ENCODE measurements at regions not wholly inside any gene's neighbourhood (a gene's known extent, or its start where the extent isn't known, plus 50 kb on each side); places are given as distances from the start of the nearest gene placed in this dataset.

GRCh38 chr13:50382951-50383350 is 367.7 kb downstream of the KCNRG start:
- DNase-seq: no peak
- no peaks in the 10 kb centered on the region for H3K36me3 ChIP-seq (replicated peaks in 1 of 2; ENCODE audit: control extremely low read depth in 1 of 2, control insufficient read depth in 1 of 2, extremely low read depth in 1 of 2, insufficient read depth in 2 of 2, low read length in 1 of 2)
- ChIA-PET CTCF (no interaction called here), POLR2A (no interaction called here)
- peaks cover 6 to 30% (median 6%) of the 10 kb centered on the region in 3 donors for H3K9me3 ChIP-seq (ENCODE audit: control extremely low read depth in 1 of 3, control insufficient read depth in 2 of 3, insufficient read depth in 1 of 3, low read length in 2 of 3)
- H3K4me1 ChIP-seq (ENCODE audit: control insufficient read depth in 2 of 2, insufficient read depth in 2 of 2, low read length in 2 of 2): no peaks in the 10 kb centered on the region
- TF ChIP-seq EZH2 (IDR thresholded peaks at IDR 0.05; ENCODE audit: borderline replicate concordance, insufficient read depth, low read depth, low read length, poor library complexity, severe bottlenecking) (no peak), CTCF (IDR thresholded peaks at IDR 0.05) (no peak)
- H3K9ac ChIP-seq (ENCODE audit: low read length): no peak overlapping the region
- no peaks in the 10 kb centered on the region for H3K27me3 ChIP-seq (replicated peaks in 1 of 4; ENCODE audit: control extremely low read depth in 1 of 4, control insufficient read depth in 3 of 4, insufficient read depth in 4 of 4, low read length in 3 of 4)
- no peak overlapping the region for H3K27ac ChIP-seq (ENCODE audit: low read length in 2 of 2)
- intact Hi-C loops (cut with micrococcal nuclease): no loop called here
- H3K4me2 ChIP-seq (replicated peaks; ENCODE audit: low read depth, low read length, poor library complexity, severe bottlenecking): no peak overlapping the region
- H3K4me3 ChIP-seq (ENCODE audit: control extremely low read depth in 1 of 5, extremely low read depth in 1 of 5, insufficient read depth in 1 of 5, low read depth in 2 of 5, low read length in 4 of 5): no peak overlapping the region
- Mint-ChIP-seq H3K27ac (no peak overlapping the region), H3K4me1 (peaks cover 7% of the 10 kb centered on the region), H3K27me3 (no peaks in the 10 kb centered on the region), H3K4me3 (no peak overlapping the region), H3K9me3 (ENCODE audit: insufficient read depth) (peaks cover 9% of the 10 kb centered on the region)
- no peak overlapping the region for H2AFZ ChIP-seq (ENCODE audit: insufficient read depth, low read depth, low read length, poor library complexity, severe bottlenecking)
- no CpG with 5 or more reads among the region's 4 CpGs for WGBS (ENCODE audit: insufficient coverage)
- no peak for ATAC-seq (ENCODE audit: low read depth)
- H3K79me2 ChIP-seq (ENCODE audit: control insufficient read depth, insufficient read depth, low read length): no peaks in the 10 kb centered on the region
- H4K20me1 ChIP-seq (ENCODE audit: control insufficient read depth, insufficient read depth, low read length, poor library complexity, severe bottlenecking): no peaks in the 10 kb centered on the region

GRCh38 chr13:50384724-50385123 is 369.5 kb downstream of the KCNRG start:
- H3K27ac ChIP-seq (ENCODE audit: low read length in 2 of 2): no peak overlapping the region
- H3K9ac ChIP-seq (ENCODE audit: low read length): no peak overlapping the region
- DNase-seq (no peak), ATAC-seq (ENCODE audit: low read depth) (no peak)
- Mint-ChIP-seq H3K4me1 (peaks cover 7% of the 10 kb centered on the region), H3K4me3 (no peak overlapping the region), H3K9me3 (ENCODE audit: insufficient read depth) (peaks cover 9% of the 10 kb centered on the region), H3K27ac (no peak overlapping the region), H3K27me3 (no peaks in the 10 kb centered on the region)
- no peaks in the 10 kb centered on the region for H3K79me2 ChIP-seq (ENCODE audit: control insufficient read depth, insufficient read depth, low read length)
- H3K27me3 ChIP-seq (replicated peaks in 1 of 4; ENCODE audit: control extremely low read depth in 1 of 4, control insufficient read depth in 3 of 4, insufficient read depth in 4 of 4, low read length in 3 of 4): no peaks in the 10 kb centered on the region
- no peaks in the 10 kb centered on the region for H4K20me1 ChIP-seq (ENCODE audit: control insufficient read depth, insufficient read depth, low read length, poor library complexity, severe bottlenecking)
- intact Hi-C loops (cut with micrococcal nuclease): no loop called here
- H3K36me3 ChIP-seq (replicated peaks in 1 of 2; ENCODE audit: control extremely low read depth in 1 of 2, control insufficient read depth in 1 of 2, extremely low read depth in 1 of 2, insufficient read depth in 2 of 2, low read length in 1 of 2): no peaks in the 10 kb centered on the region
- no CpG with 5 or more reads among the region's 1 CpG for WGBS (ENCODE audit: insufficient coverage)
- CTCF ChIA-PET: no interaction called here
- H3K9me3 ChIP-seq (ENCODE audit: control extremely low read depth in 1 of 3, control insufficient read depth in 2 of 3, insufficient read depth in 1 of 3, low read length in 2 of 3): peaks cover 6 to 23% (median 6%) of the 10 kb centered on the region in 3 donors
- no peak overlapping the region for H3K4me3 ChIP-seq (ENCODE audit: control extremely low read depth in 1 of 5, extremely low read depth in 1 of 5, insufficient read depth in 1 of 5, low read depth in 2 of 5, low read length in 4 of 5)
- no peak overlapping the region for H2AFZ ChIP-seq (ENCODE audit: insufficient read depth, low read depth, low read length, poor library complexity, severe bottlenecking)
- TF ChIP-seq EZH2 (IDR thresholded peaks at IDR 0.05; ENCODE audit: borderline replicate concordance, insufficient read depth, low read depth, low read length, poor library complexity, severe bottlenecking): no peak
- TF ChIP-seq CTCF (IDR thresholded peaks at IDR 0.05): no peak
- H3K4me2 ChIP-seq (replicated peaks; ENCODE audit: low read depth, low read length, poor library complexity, severe bottlenecking): no peak overlapping the region
- POLR2A ChIA-PET: no interaction called here
- no peaks in the 10 kb centered on the region for H3K4me1 ChIP-seq (ENCODE audit: control insufficient read depth in 2 of 2, insufficient read depth in 2 of 2, low read length in 2 of 2)
